ENCODE measurements at regions not wholly inside any gene's neighbourhood (a gene's known extent, or its start where the extent isn't known, plus 50 kb on each side); places are given as distances from the start of the nearest gene placed in this dataset.

- no peak for TF ChIP-seq CTCF (IDR thresholded peaks at IDR 0.05; ENCODE audit: low read length)
- TF ChIP-seq EZH2 (optimal IDR thresholded peaks at IDR 0.05; ENCODE audit: low read depth, low read length): no peak
- no peak for TF ChIP-seq EZH2phosphoT487 (IDR thresholded peaks at IDR 0.05; ENCODE audit: low read length)
Observed at GRCh38 chr13:76267216-76267615, 619.0 kb downstream of the KCTD12 start.

All from MM.1S (cell line).